IPS DF 6.9 (cell line): ENCODE measurements at regions not wholly inside any gene's neighbourhood (a gene's known extent, or its start where the extent isn't known, plus 50 kb on each side); places are given as distances from the start of the nearest gene placed in this dataset.
"Not testable (repeated sequence)": the region's sequence is repeated elsewhere in the genome, so short reads cannot be mapped to it uniquely, and the experiment has no call there.

Source experiments
- DNase-seq: peaks from one replicate; pipeline ENCODE4 v3.0.0-alpha.2; 2013; ENCODE audit warnings: low read depth, low spot score
- H3K27ac ChIP-seq: one replicate; pipeline ENCODE4 v1.5.1; 2013; ENCODE audit warnings: low read length, control low read depth
- H3K27me3 ChIP-seq: 2 replicates; pipeline ENCODE4 v1.6.1; 2013; ENCODE audit warnings: mild to moderate bottlenecking, low read length; ENCODE audit not compliant: control insufficient read depth, insufficient read depth
- H3K36me3 ChIP-seq: 2 replicates; pipeline ENCODE4 v1.6.1; 2013; ENCODE audit warnings: low read length; ENCODE audit not compliant: control insufficient read depth, insufficient read depth
- H3K4me1 ChIP-seq: 2 replicates; pipeline ENCODE4 v1.6.1; 2013; ENCODE audit warnings: low read length; ENCODE audit not compliant: control insufficient read depth, insufficient read depth
- H3K4me3 ChIP-seq: 2 replicates; pipeline ENCODE4 v1.5.1; 2013; ENCODE audit warnings: mild to moderate bottlenecking, low read length
- H3K9me3 ChIP-seq: 2 replicates; pipeline ENCODE4 v1.6.1; 2013; ENCODE audit warnings: low read length, inconsistent platforms; ENCODE audit not compliant: control insufficient read depth, insufficient read depth
- WGBS: extraction: QIAGEN DNeasy Blood & Tissue Kit; methylation state at CpG from one replicate; pipeline ENCODE4 v1.1.7; 2013; ENCODE audit warnings: mixed read lengths, missing lambda C conversion rate; ENCODE audit not compliant: insufficient read length, insufficient coverage; 5-methylcytosine and 5-hydroxymethylcytosine counted together

- Histone ChIP-seq H3K27me3 (no peaks in the 10 kb centered on the region), H3K4me1 (no peaks in the 10 kb centered on the region), H3K27ac (no peak overlapping the region), H3K4me3 (no peak overlapping the region), H3K9me3 (no peaks in the 10 kb centered on the region), H3K36me3 (no peaks in the 10 kb centered on the region)
- no CpG with 5 or more reads among the region's 5 CpGs for WGBS
- DNase-seq = no peak
Observed at GRCh38 chr9:115340314-115340713, 222.4 kb upstream of the TNC start.

GRCh38 chr9:115341426-115341825 lies 223.5 kb upstream of the TNC start:
- no CpG with 5 or more reads among the region's 3 CpGs for WGBS
- Histone ChIP-seq H3K36me3 (no peaks in the 10 kb centered on the region), H3K27ac (no peak overlapping the region), H3K27me3 (no peaks in the 10 kb centered on the region), H3K9me3 (no peaks in the 10 kb centered on the region), H3K4me3 (no peak overlapping the region), H3K4me1 (no peaks in the 10 kb centered on the region)
- DNase-seq = no peak

- H3K9me3 ChIP-seq, H3K4me1 ChIP-seq, H3K36me3 ChIP-seq, H3K4me3 ChIP-seq, H3K27me3 ChIP-seq, H3K27ac ChIP-seq, DNase-seq: not testable (repeated sequence)
- no CpG with 5 or more reads among the region's 2 CpGs for WGBS
Observed at GRCh38 chr9:115347776-115348175, 229.8 kb upstream of the TNC start.

GRCh38 chr9:115348936-115349335 lies 231.0 kb upstream of the TNC start:
- H3K9me3 ChIP-seq, H3K27me3 ChIP-seq, H3K27ac ChIP-seq, DNase-seq, H3K36me3 ChIP-seq, H3K4me3 ChIP-seq, H3K4me1 ChIP-seq: not testable (repeated sequence)
- no CpG with 5 or more reads among the region's 3 CpGs for whole genome bisulfite sequencing

- DNase-seq = no peak
- Histone ChIP-seq H3K4me3 (no peak overlapping the region), H3K36me3 (no peaks in the 10 kb centered on the region), H3K4me1 (no peaks in the 10 kb centered on the region), H3K9me3 (no peaks in the 10 kb centered on the region), H3K27me3 (no peaks in the 10 kb centered on the region), H3K27ac (no peak overlapping the region)
Observed at GRCh38 chr9:115349542-115349941, 231.6 kb upstream of the TNC start.

- DNase-seq = no peak
- Histone ChIP-seq H3K9me3 (no peaks in the 10 kb centered on the region), H3K36me3 (no peaks in the 10 kb centered on the region), H3K27me3 (no peaks in the 10 kb centered on the region), H3K4me3 (no peak overlapping the region), H3K27ac (no peak overlapping the region), H3K4me1 (no peaks in the 10 kb centered on the region)
- no CpG with 5 or more reads among the region's 2 CpGs for WGBS
Observed at GRCh38 chr9:115350548-115350947, 232.6 kb upstream of the TNC start.

- Histone ChIP-seq H3K9me3 (no peaks in the 10 kb centered on the region), H3K27ac (no peak overlapping the region), H3K4me3 (no peak overlapping the region), H3K4me1 (no peaks in the 10 kb centered on the region), H3K36me3 (no peaks in the 10 kb centered on the region), H3K27me3 (no peaks in the 10 kb centered on the region)
- no CpG with 5 or more reads among the region's 3 CpGs for WGBS
- no peak for DNase-seq
Observed at GRCh38 chr9:115353681-115354080, 235.7 kb upstream of the TNC start.

- Histone ChIP-seq H3K4me3 (no peak overlapping the region), H3K36me3 (no peaks in the 10 kb centered on the region), H3K27ac (no peak overlapping the region), H3K9me3 (no peaks in the 10 kb centered on the region), H3K27me3 (no peaks in the 10 kb centered on the region), H3K4me1 (no peaks in the 10 kb centered on the region)
- no peak for DNase-seq
- WGBS = no CpG with 5 or more reads among the region's 1 CpG
Observed at GRCh38 chr9:115357821-115358220, 239.9 kb upstream of the TNC start.

- no peak for DNase-seq
Observed at GRCh38 chr9:115359017-115359780, 241.2 kb upstream of the TNC start.

GRCh38 chr9:115360122-115360521 lies 242.2 kb upstream of the TNC start:
- no peaks in the 10 kb centered on the region for H3K9me3 ChIP-seq
- H3K27me3 ChIP-seq = no peaks in the 10 kb centered on the region
- H3K27ac ChIP-seq = no peak overlapping the region
- H3K36me3 ChIP-seq = no peaks in the 10 kb centered on the region
- no peak overlapping the region for H3K4me3 ChIP-seq
- no peaks in the 10 kb centered on the region for H3K4me1 ChIP-seq
- no peak for DNase-seq
- no CpG with 5 or more reads among the region's 5 CpGs for WGBS

More at GRCh38 chr9:115359017-115359780, 241.2 kb upstream of the TNC start:
- WGBS = no CpG with 5 or more reads among the region's 5 CpGs
- Histone ChIP-seq H3K9me3 (no peaks in the 10 kb centered on the region), H3K4me1 (no peaks in the 10 kb centered on the region), H3K27me3 (no peaks in the 10 kb centered on the region), H3K27ac (no peak overlapping the region), H3K4me3 (no peak overlapping the region), H3K36me3 (no peaks in the 10 kb centered on the region)

GRCh38 chr9:115362101-115362500 lies 244.1 kb upstream of the TNC start:
- H3K4me1 ChIP-seq = no peaks in the 10 kb centered on the region
- H3K9me3 ChIP-seq = no peaks in the 10 kb centered on the region
- no peak overlapping the region for H3K4me3 ChIP-seq
- DNase-seq = no peak
- no peaks in the 10 kb centered on the region for H3K27me3 ChIP-seq
- no peaks in the 10 kb centered on the region for H3K36me3 ChIP-seq
- WGBS = no CpG with 5 or more reads among the region's 2 CpGs
- H3K27ac ChIP-seq = no peak overlapping the region
